MCF 10A (cell line): ENCODE measurements at regions not wholly inside any gene's neighbourhood (a gene's known extent, or its start where the extent isn't known, plus 50 kb on each side); places are given as distances from the start of the nearest gene placed in this dataset.
A peak's percentile ranks its signal among the peaks of the same experiment; 100 is the strongest.

ENCODE experiments used
- BruUV-seq: library from RNA; stranded (reverse); fragments of 400-500 nt; replicated peaks from 2 replicates; lab custom pipeline; 2021; lab: Mats Ljungman, UMichigan
- CTCF ChIA-PET: fragments of 300-600 bp; sonication (Branson Sonifier 250); formaldehyde crosslinking; extraction: SDS; loops from one replicate; lab custom pipeline; 2021; ENCODE audit warnings: antibody characterized with exemption, inconsistent platforms; lab: Yijun Ruan, JAX
- POLR2A ChIA-PET: fragments of 300-600, 350-650 bp; sonication (Branson Sonifier 250); formaldehyde crosslinking; extraction: SDS; loops from one replicate; lab custom pipeline; 2020; ENCODE audit warnings: antibody characterized with exemption, inconsistent platforms; lab: Yijun Ruan, JAX
- DNase-seq: peaks from one replicate; pipeline ENCODE4 v3.0.0-alpha.2; 2018; ENCODE audit not compliant: unreplicated experiment
- H3K27ac Mint-ChIP-seq: one replicate; pipeline ENCODE4 v1.8.0; 2022; ENCODE audit warnings: mild to moderate bottlenecking, low read depth, mixed read lengths; ENCODE audit not compliant: unreplicated experiment
- H3K27me3 Mint-ChIP-seq: one replicate; pipeline ENCODE4 v1.8.0; 2022; ENCODE audit warnings: mixed read lengths; ENCODE audit not compliant: insufficient read depth, unreplicated experiment
- H3K36me3 Mint-ChIP-seq: one replicate; pipeline ENCODE4 v1.8.0; 2022; ENCODE audit warnings: mild to moderate bottlenecking, moderate library complexity, mixed read lengths; ENCODE audit not compliant: insufficient read depth, unreplicated experiment
- H3K4me1 Mint-ChIP-seq: one replicate; pipeline ENCODE4 v1.8.0; 2022; ENCODE audit warnings: mixed read lengths; ENCODE audit not compliant: insufficient read depth, unreplicated experiment
- H3K4me3 Mint-ChIP-seq: one replicate; pipeline ENCODE4 v1.8.0; 2022; ENCODE audit warnings: mild to moderate bottlenecking, moderate library complexity, mixed read lengths; ENCODE audit not compliant: unreplicated experiment
- H3K9me3 Mint-ChIP-seq: one replicate; pipeline ENCODE4 v1.8.0; 2022; ENCODE audit warnings: mixed read lengths; ENCODE audit not compliant: unreplicated experiment
- CTCF ChIP-seq: fragments of 200-600 bp; IDR thresholded peaks from one replicate; pipeline ENCODE4 v1.8.0; 2022; ENCODE audit warnings: antibody characterized with exemption, mild to moderate bottlenecking; ENCODE audit not compliant: unreplicated experiment
- intact Hi-C: fragments of 100-400 bp; cut with micrococcal nuclease; formaldehyde crosslinking; loops from 2 replicates; pipeline ENCODE4 v1.14.1; 2022

- peaks cover 13% of the 10 kb centered on the region for H3K4me1 Mint-ChIP-seq
- ChIA-PET CTCF (interaction anchor here (0.6 kb wide), 1 partner anchor 160 kb away, joined by 3 read pairs; no protein-coding TSS in a partner anchor), POLR2A (no interaction called here)
- H3K27me3 Mint-ChIP-seq: peaks cover 3% of the 10 kb centered on the region
- H3K36me3 Mint-ChIP-seq: no peaks in the 10 kb centered on the region
- no peak for TF ChIP-seq CTCF
- no peak overlapping the region for H3K27ac Mint-ChIP-seq
- peaks cover 2% of the 10 kb centered on the region for H3K9me3 Mint-ChIP-seq
- intact Hi-C loops: loop anchor here (5.0 kb wide), 1 partner anchor 36 kb away; no protein-coding TSS in a partner anchor
- BruUV-seq: no TSS peak
- DNase-seq: no peak
- H3K4me3 Mint-ChIP-seq: no peak overlapping the region
Measured at GRCh38 chr1:20413776-20414140, 72.3 kb downstream of the CAMK2N1 start.

- H3K9me3 Mint-ChIP-seq: no peaks in the 10 kb centered on the region
- no peaks in the 10 kb centered on the region for H3K27me3 Mint-ChIP-seq
- ChIA-PET POLR2A (no interaction called here), CTCF (interaction anchor here (0.6 to 0.7 kb wide), 2 partner anchors 73 to 160 kb away, joined by 3 read pairs; no protein-coding TSS in a partner anchor)
- H3K4me3 Mint-ChIP-seq: no peak overlapping the region
- DNase-seq: no peak
- intact Hi-C loops: loop anchor here (5.0 kb wide), 1 partner anchor 36 kb away; no protein-coding TSS in a partner anchor
- H3K4me1 Mint-ChIP-seq: peaks cover 13% of the 10 kb centered on the region
- TF ChIP-seq CTCF: no peak
- no TSS peak for BruUV-seq
- no peak overlapping the region for H3K27ac Mint-ChIP-seq
- H3K36me3 Mint-ChIP-seq: no peaks in the 10 kb centered on the region
Measured at GRCh38 chr1:20413136-20413775, 72.8 kb downstream of the CAMK2N1 start.

GRCh38 chr1:20411196-20411980 is 74.6 kb downstream of the CAMK2N1 start:
- BruUV-seq: no TSS peak
- Mint-ChIP-seq H3K4me3 (no peak overlapping the region), H3K27ac (no peak overlapping the region), H3K4me1 (peaks cover 13% of the 10 kb centered on the region), H3K36me3 (no peaks in the 10 kb centered on the region), H3K9me3 (no peaks in the 10 kb centered on the region), H3K27me3 (no peaks in the 10 kb centered on the region)
- DNase-seq: peak; percentile 83
- ChIA-PET POLR2A (no interaction called here), CTCF (interaction anchor here (0.7 to 1.0 kb wide), 2 partner anchors 31 to 49 kb away, joined by 3 read pairs; no protein-coding TSS in a partner anchor)
- TF ChIP-seq CTCF: no peak
- intact Hi-C loops: loop anchor here (5.0 kb wide), 1 partner anchor 34 kb away; no protein-coding TSS in a partner anchor

GRCh38 chr1:20410503-20410902 is 75.5 kb downstream of the CAMK2N1 start:
- peaks cover 13% of the 10 kb centered on the region for H3K4me1 Mint-ChIP-seq
- no peaks in the 10 kb centered on the region for H3K36me3 Mint-ChIP-seq
- ChIA-PET POLR2A (no interaction called here), CTCF (interaction anchor here (0.6 to 0.7 kb wide), 2 partner anchors 30 to 127 kb away, joined by 3 read pairs; no protein-coding TSS in a partner anchor)
- no TSS peak for BruUV-seq
- H3K27me3 Mint-ChIP-seq: no peaks in the 10 kb centered on the region
- no peak for DNase-seq
- H3K4me3 Mint-ChIP-seq: no peak overlapping the region
- no peak for TF ChIP-seq CTCF
- intact Hi-C loops: loop anchor here (5.0 kb wide), 1 partner anchor 33 kb away; no protein-coding TSS in a partner anchor
- H3K27ac Mint-ChIP-seq: no peak overlapping the region
- no peaks in the 10 kb centered on the region for H3K9me3 Mint-ChIP-seq
